Loucy (cell line): ENCODE measurements at regions not wholly inside any gene's neighbourhood (a gene's known extent, or its start where the extent isn't known, plus 50 kb on each side); places are given as distances from the start of the nearest gene placed in this dataset.
"Not testable (repeated sequence)": the region's sequence is repeated elsewhere in the genome, so short reads cannot be mapped to it uniquely, and the experiment has no call there.

Experiments
- CTCF ChIP-seq: fragments of 200-600 bp; sonication (generic); conservative IDR thresholded peaks from 2 replicates; pipeline ENCODE4 v1.5.1; 2014; ENCODE audit warnings: mild to moderate bottlenecking, antibody characterized with exemption, low read length
- EZH2phosphoT487 ChIP-seq: fragments of 200-600 bp; IDR thresholded peaks from 2 replicates; pipeline ENCODE4 v1.6.1; 2018; ENCODE audit warnings: antibody characterized with exemption, mild to moderate bottlenecking, moderate library complexity, borderline replicate concordance

GRCh38 chr5:21482983-21483650 is 1370.0 kb downstream of the CDH12 start:
- TF ChIP-seq CTCF, EZH2phosphoT487: not testable (repeated sequence)
